RWPE2 (cell line): ENCODE measurements at regions not wholly inside any gene's neighbourhood (a gene's known extent, or its start where the extent isn't known, plus 50 kb on each side); places are given as distances from the start of the nearest gene placed in this dataset.

ENCODE experiments used
- ATAC-seq: fragments of 200-7000 bp; cut with Tn5 transposase; 3 replicates; pipeline ENCODE4 v1.9.1; 2021; ENCODE audit warnings: low read depth
- DNase-seq: peaks from one replicate; pipeline ENCODE4 v3.0.0-alpha.2; 2020; ENCODE audit warnings: low spot score
- H3K27ac ChIP-seq: fragments of 450-650 bp; 2 replicates; pipeline ENCODE4 v1.5.1; 2017; ENCODE audit warnings: mild to moderate bottlenecking; ENCODE audit not compliant: poor library complexity, severe bottlenecking
- H3K27me3 ChIP-seq: fragments of 250-450 bp; sonication (Bioruptor Pico); 2 replicates; pipeline ENCODE4 v1.5.1; 2021; ENCODE audit warnings: mild to moderate bottlenecking, moderate library complexity; ENCODE audit not compliant: insufficient read depth, poor library complexity, severe bottlenecking
- H3K36me3 ChIP-seq: fragments of 250-450 bp; sonication (Bioruptor Pico); 2 replicates; pipeline ENCODE4 v1.5.1; 2020; ENCODE audit warnings: low read depth, mild to moderate bottlenecking, moderate library complexity
- H3K4me1 ChIP-seq: fragments of 250-450 bp; sonication (Bioruptor Pico); 2 replicates; pipeline ENCODE4 v1.5.1; 2021; ENCODE audit warnings: mild to moderate bottlenecking, moderate library complexity; ENCODE audit not compliant: insufficient read depth, poor library complexity, severe bottlenecking
- H3K4me3 ChIP-seq: fragments of 250-450 bp; sonication (Bioruptor Pico); 2 replicates; pipeline ENCODE4 v1.5.1; 2021; ENCODE audit warnings: mild to moderate bottlenecking, moderate library complexity; ENCODE audit not compliant: severe bottlenecking
- H3K9me3 ChIP-seq: fragments of 250-450 bp; sonication (Bioruptor Pico); 2 replicates; pipeline ENCODE4 v1.5.1; 2021; ENCODE audit warnings: mild to moderate bottlenecking, moderate library complexity; ENCODE audit not compliant: severe bottlenecking
- TF ChIP-seq, protein P1 (sequence below): fragments of 450-650 bp; IDR thresholded peaks from one replicate; pipeline ENCODE4 v1.5.1; 2017; ENCODE audit warnings: mild to moderate bottlenecking, moderate library complexity; ENCODE audit not compliant: poor library complexity, severe bottlenecking

DNA sequence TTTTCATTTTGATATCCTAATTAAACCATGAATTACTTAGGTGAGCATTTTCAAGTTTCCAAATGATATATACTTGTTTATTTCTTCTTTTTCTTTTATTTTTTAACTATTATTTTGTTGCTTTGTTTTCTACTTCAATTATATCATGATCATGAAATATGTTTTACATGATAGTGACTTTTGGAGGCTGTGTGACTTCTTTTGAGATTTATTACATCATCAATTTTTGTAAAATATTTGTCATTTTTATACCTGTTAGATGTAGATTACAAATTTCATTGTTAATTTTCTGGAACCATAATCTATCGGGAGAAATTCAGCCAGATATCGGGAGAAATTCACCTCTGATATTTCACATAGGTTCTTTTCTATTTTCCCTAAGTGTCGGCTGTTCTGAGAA, 228.6 kb downstream of the RAD51AP2 start:
- Histone ChIP-seq H3K9me3 (no peaks in the 10 kb centered on the region), H3K4me3 (no peak overlapping the region), H3K4me1 (no peaks in the 10 kb centered on the region), H3K27ac (no peak overlapping the region), H3K27me3 (no peaks in the 10 kb centered on the region), H3K36me3 (no peaks in the 10 kb centered on the region)
- ATAC-seq (no peak), DNase-seq (no peak)
- TF ChIP-seq, protein P1, sequence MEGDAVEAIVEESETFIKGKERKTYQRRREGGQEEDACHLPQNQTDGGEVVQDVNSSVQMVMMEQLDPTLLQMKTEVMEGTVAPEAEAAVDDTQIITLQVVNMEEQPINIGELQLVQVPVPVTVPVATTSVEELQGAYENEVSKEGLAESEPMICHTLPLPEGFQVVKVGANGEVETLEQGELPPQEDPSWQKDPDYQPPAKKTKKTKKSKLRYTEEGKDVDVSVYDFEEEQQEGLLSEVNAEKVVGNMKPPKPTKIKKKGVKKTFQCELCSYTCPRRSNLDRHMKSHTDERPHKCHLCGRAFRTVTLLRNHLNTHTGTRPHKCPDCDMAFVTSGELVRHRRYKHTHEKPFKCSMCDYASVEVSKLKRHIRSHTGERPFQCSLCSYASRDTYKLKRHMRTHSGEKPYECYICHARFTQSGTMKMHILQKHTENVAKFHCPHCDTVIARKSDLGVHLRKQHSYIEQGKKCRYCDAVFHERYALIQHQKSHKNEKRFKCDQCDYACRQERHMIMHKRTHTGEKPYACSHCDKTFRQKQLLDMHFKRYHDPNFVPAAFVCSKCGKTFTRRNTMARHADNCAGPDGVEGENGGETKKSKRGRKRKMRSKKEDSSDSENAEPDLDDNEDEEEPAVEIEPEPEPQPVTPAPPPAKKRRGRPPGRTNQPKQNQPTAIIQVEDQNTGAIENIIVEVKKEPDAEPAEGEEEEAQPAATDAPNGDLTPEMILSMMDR: no peak

DNA sequence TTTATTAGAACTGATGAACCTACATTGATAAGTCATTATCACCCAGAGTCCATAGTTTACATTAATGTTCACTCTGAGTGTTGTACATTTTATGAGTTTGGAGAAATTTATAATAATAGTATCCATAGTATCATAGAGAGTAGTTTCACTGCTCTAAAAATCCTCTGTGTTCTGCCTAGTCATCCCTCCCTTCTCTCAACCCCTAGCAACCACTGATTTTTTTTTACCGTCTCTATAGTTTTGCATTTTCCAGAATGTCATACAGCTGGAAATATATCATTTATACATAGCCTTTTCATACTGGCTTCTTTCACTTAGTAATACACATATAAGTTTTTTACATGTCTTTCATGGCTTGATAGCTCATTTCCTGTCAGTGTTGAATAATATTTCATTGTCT, 231.1 kb downstream of the RAD51AP2 start:
- ATAC-seq (no peak), DNase-seq (no peak)
- H3K27ac ChIP-seq: no peak overlapping the region
- H3K4me3 ChIP-seq: no peak overlapping the region
- H3K9me3 ChIP-seq: no peaks in the 10 kb centered on the region
- H3K27me3 ChIP-seq: no peaks in the 10 kb centered on the region
- no peaks in the 10 kb centered on the region for H3K36me3 ChIP-seq
- TF ChIP-seq, protein P1: no peak
- H3K4me1 ChIP-seq: no peaks in the 10 kb centered on the region

DNA sequence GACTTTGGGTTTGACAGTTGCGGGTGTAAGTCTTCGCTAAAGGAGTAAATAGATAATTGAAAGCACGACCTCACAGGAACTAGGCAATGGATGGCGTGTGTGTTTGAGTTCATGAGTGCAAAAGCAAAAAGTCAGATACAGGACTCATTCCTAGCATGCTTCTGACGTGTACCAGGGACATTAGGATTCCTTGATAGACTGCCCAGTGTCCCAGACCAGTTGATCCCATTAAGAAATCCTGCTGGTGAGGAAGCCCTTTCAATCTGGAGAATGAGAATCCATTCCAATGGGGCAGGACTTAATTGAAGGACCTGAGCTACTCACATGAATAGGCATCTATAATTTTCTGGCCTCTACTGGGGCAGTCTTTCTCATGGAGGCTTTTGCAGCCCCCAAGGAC, 235.4 kb downstream of the RAD51AP2 start:
- DNase-seq (no peak), ATAC-seq (no peak)
- H3K36me3 ChIP-seq: no peaks in the 10 kb centered on the region
- H3K27ac ChIP-seq: no peak overlapping the region
- TF ChIP-seq, protein P1: no peak
- H3K9me3 ChIP-seq: no peaks in the 10 kb centered on the region
- no peaks in the 10 kb centered on the region for H3K4me1 ChIP-seq
- no peaks in the 10 kb centered on the region for H3K27me3 ChIP-seq
- no peak overlapping the region for H3K4me3 ChIP-seq

DNA sequence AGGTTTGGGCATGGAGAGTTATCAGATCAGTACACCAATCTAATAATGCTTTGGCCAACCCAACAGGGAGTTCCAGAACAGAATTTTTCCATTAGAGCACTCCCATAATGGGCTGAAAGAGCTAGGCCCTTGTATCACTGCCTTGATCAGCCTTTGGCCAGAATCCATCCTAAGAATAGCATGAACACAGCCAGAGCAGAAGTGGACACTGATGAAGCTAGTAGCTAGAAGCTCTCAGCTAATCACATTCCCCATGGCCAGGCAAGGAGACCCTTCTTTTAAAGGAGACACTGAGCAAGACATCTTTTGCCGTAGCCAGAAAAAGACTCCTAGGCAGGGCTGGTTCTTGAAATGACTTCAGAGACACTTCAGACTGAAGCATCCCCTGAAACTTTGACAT, 236.0 kb downstream of the RAD51AP2 start:
- Histone ChIP-seq H3K36me3 (no peaks in the 10 kb centered on the region), H3K4me1 (no peaks in the 10 kb centered on the region), H3K27me3 (no peaks in the 10 kb centered on the region), H3K9me3 (no peaks in the 10 kb centered on the region), H3K4me3 (no peak overlapping the region), H3K27ac (no peak overlapping the region)
- TF ChIP-seq, protein P1: no peak
- DNase-seq: no peak
- no peak for ATAC-seq

DNA sequence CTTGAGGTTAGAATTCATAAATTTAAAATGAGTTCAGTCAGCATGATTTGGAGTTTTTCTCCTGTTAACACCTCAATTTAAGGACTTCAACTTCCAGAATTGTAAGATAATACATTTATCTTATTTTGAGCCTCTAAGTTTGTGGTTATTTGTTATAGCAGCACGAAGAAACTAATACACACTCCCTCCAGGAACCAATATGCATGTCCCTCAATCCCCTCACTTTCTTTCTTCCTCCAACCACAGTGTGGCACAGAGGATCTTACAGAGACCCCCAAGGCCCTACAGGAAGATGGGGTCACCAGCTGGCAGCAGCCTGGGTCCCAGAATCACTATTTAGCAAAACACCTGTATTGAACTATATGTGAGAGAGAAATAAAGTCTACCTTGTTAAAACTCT, 242.0 kb downstream of the RAD51AP2 start:
- DNase-seq (no peak), ATAC-seq (no peak)
- Histone ChIP-seq H3K4me3 (no peak overlapping the region), H3K9me3 (no peaks in the 10 kb centered on the region), H3K36me3 (no peaks in the 10 kb centered on the region), H3K4me1 (peaks cover 4% of the 10 kb centered on the region), H3K27ac (no peak overlapping the region), H3K27me3 (no peaks in the 10 kb centered on the region)
- TF ChIP-seq, protein P1: no peak
